Keratinocyte (primary cell): ENCODE measurements at regions not wholly inside any gene's neighbourhood (a gene's known extent, or its start where the extent isn't known, plus 50 kb on each side); places are given as distances from the start of the nearest gene placed in this dataset.

Experiments used
- CTCF ChIP-seq, 3 experiments: IDR thresholded peaks in 1 of 3; conservative IDR thresholded peaks in 1 of 3; optimal IDR thresholded peaks in 1 of 3; 2 replicates in 2 of 3; 3 replicates in 1 of 3; pipeline versions ENCODE3 to v1.5.1; 2011; ENCODE audit warnings: low read length in 3 of 3, mild to moderate bottlenecking in 3 of 3, moderate library complexity in 2 of 3, control low read depth in 1 of 3, inconsistent platforms in 1 of 3; ENCODE audit not compliant: insufficient read depth in 2 of 3; ENCODE audit errors: extremely low read depth in 1 of 3
- EZH2 ChIP-seq: IDR thresholded peaks from one replicate; pipeline ENCODE4 v1.6.1; 2012; ENCODE audit warnings: inconsistent platforms, mild to moderate bottlenecking, low read length, moderate library complexity

GRCh38 chr2:67015681-67016080 is 381.5 kb upstream of the ETAA1 start:
- no peak for TF ChIP-seq CTCF (optimal IDR thresholded peaks at IDR 0.05 in 1 of 3, IDR thresholded peaks at IDR 0.05 in 1 of 3, conservative IDR thresholded peaks at IDR 0.05 in 1 of 3; ENCODE audit: extremely low read depth in 1 of 3, insufficient read depth in 2 of 3, low read length in 3 of 3)
- no peak for TF ChIP-seq EZH2
